ENCODE measurements at regions not wholly inside any gene's neighbourhood (a gene's known extent, or its start where the extent isn't known, plus 50 kb on each side); places are given as distances from the start of the nearest gene placed in this dataset.

DNA sequence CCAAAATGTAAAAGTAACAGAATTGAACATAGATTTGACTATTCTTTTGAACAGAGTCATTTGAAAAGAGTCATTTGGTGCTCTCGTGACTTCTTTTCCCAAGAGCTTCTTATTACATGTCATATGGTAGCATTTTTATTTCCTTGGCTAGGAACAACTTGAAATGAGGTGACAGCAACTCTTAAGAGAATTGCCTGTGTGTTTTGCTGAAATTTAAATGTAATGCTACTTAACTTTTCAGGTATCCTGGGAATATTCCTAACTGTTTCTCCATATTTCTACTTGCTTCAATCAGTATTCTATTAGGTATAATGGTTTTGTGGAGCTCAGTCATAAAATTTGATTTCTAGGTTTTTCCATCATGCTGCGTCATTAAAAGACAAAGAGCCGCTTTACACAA, 700.7 kb downstream of the LUZP2 start:
- WGBS (ENCODE audit: missing lambda C conversion rate) = 37% methylated on average over 3 of the region's 3 CpGs
- Histone ChIP-seq H3K4me2 (no peak overlapping the region), H3K27ac (no peak overlapping the region), H3K9me3 (no peaks in the 10 kb centered on the region), H3K4me1 (no peaks in the 10 kb centered on the region), H3K4me3 (no peak overlapping the region)
- ATAC-seq (no peak), DNase-seq (ENCODE audit: low read depth in 1 of 2, low spot score in 1 of 2) (no peak), FAIRE-seq (no peak)
- ChIA-PET CTCF (no interaction called here), POLR2A (no interaction called here)
- TF ChIP-seq, protein P1, sequence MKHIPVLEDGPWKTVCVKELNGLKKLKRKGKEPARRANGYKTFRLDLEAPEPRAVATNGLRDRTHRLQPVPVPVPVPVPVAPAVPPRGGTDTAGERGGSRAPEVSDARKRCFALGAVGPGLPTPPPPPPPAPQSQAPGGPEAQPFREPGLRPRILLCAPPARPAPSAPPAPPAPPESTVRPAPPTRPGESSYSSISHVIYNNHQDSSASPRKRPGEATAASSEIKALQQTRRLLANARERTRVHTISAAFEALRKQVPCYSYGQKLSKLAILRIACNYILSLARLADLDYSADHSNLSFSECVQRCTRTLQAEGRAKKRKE (CRISPR knock-in tag; IDR thresholded peaks at IDR 0.05; ENCODE audit: low read depth) = no peak
- TF ChIP-seq HEYL (CRISPR knock-in tag; IDR thresholded peaks at IDR 0.05) = no peak
- TF ChIP-seq BHLHE40 (IDR thresholded peaks at IDR 0.05; ENCODE audit: low read depth, low read length) = no peak
- TF ChIP-seq SREBF2 (IDR thresholded peaks at IDR 0.05) = no peak
- no peak for TF ChIP-seq MAZ (IDR thresholded peaks at IDR 0.05; ENCODE audit: borderline replicate concordance, low read depth, low read length)
- TF ChIP-seq HOXB13 (CRISPR knock-in tag; IDR thresholded peaks at IDR 0.05; ENCODE audit: low read depth) = no peak
- no peak for TF ChIP-seq TFCP2L1 (CRISPR knock-in tag; IDR thresholded peaks at IDR 0.05)
- no peak for TF ChIP-seq RNF2 (IDR thresholded peaks at IDR 0.05; ENCODE audit: borderline replicate concordance, low read depth)
- TF ChIP-seq, protein P2, sequence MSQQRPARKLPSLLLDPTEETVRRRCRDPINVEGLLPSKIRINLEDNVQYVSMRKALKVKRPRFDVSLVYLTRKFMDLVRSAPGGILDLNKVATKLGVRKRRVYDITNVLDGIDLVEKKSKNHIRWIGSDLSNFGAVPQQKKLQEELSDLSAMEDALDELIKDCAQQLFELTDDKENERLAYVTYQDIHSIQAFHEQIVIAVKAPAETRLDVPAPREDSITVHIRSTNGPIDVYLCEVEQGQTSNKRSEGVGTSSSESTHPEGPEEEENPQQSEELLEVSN (IDR thresholded peaks at IDR 0.05; ENCODE audit: borderline replicate concordance, low read depth) = no peak
- TF ChIP-seq RFX5 (IDR thresholded peaks at IDR 0.05) = no peak
- no peak for TF ChIP-seq RAD21 (conservative IDR thresholded peaks at IDR 0.05 in 1 of 2, IDR thresholded peaks at IDR 0.05 in 1 of 2)
- no peak for TF ChIP-seq POLR2A (IDR thresholded peaks at IDR 0.05; ENCODE audit: low read length)
- TF ChIP-seq ZNF302 (CRISPR knock-in tag; IDR thresholded peaks at IDR 0.05) = no peak
- no peak for TF ChIP-seq KDM1A (IDR thresholded peaks at IDR 0.05; ENCODE audit: low read depth)

DNA sequence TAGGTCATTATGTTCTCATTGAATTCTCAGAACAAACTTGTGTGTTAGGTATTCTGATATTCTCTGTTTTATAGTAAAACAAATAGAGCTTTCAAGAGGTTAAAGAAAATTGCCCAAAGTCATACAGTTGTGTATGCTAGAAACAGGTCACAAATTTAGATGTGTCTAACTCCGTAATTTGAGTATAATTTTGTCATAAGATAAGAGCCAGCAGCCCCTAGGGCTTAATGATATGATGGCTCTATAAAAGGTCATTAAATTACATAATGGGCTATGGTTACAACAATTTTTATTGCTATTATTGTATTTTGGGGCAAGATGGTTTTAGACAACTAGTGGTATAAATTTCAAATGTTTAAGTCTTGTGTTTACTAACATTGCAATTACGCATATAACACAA, 701.9 kb downstream of the LUZP2 start:
- FAIRE-seq = no peak
- ChIA-PET POLR2A (no interaction called here), CTCF (no interaction called here)
- DNase-seq (ENCODE audit: low read depth in 1 of 2, low spot score in 1 of 2) = no peak
- Histone ChIP-seq H3K4me3 (no peak overlapping the region), H3K27ac (no peak overlapping the region), H3K4me1 (no peaks in the 10 kb centered on the region), H3K9me3 (no peaks in the 10 kb centered on the region), H3K4me2 (no peak overlapping the region)
- no peak for ATAC-seq
- TF ChIP-seq TFCP2L1 (CRISPR knock-in tag; IDR thresholded peaks at IDR 0.05) (no peak), BHLHE40 (IDR thresholded peaks at IDR 0.05; ENCODE audit: low read depth, low read length) (no peak), EP300 (IDR thresholded peaks at IDR 0.05) (no peak), RARB (CRISPR knock-in tag; IDR thresholded peaks at IDR 0.05) (no peak)
- TF ChIP-seq, protein P1 (CRISPR knock-in tag; IDR thresholded peaks at IDR 0.05; ENCODE audit: low read depth) = no peak
- 14% methylated on average over 2 of the region's 2 CpGs for WGBS (ENCODE audit: missing lambda C conversion rate)

DNA sequence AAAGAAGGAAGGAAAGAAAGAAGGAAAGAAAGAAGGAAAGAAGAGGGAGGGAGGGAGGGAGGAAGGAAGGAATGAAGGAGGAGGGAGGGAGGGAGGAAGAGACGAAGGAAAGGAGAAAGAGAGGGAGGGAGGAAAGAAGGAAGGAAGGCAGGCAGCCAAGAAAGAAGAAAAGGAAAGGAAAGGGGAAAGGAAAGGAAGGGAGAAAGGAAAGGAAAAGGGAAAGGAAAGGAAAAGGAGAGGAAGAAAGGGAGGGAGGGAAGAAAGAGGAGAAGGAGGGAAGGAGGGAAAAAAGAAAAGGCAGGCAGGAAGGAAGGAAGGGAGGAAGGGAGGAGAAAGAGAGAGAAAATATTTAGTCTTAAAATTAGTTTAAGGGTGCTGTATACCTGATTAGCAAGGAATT, 704.1 kb downstream of the LUZP2 start:
- H3K9me3 ChIP-seq = no peaks in the 10 kb centered on the region
- ChIA-PET POLR2A (no interaction called here), CTCF (no interaction called here)
- no peak overlapping the region for H3K4me3 ChIP-seq
- WGBS (ENCODE audit: missing lambda C conversion rate) = 29% methylated on average over 1 of the region's 1 CpG
- FAIRE-seq (no peak), DNase-seq (ENCODE audit: low read depth in 1 of 2, low spot score in 1 of 2) (no peak), ATAC-seq (no peak)
- H3K27ac ChIP-seq = no peak overlapping the region
- no peak overlapping the region for H3K4me2 ChIP-seq
- TF ChIP-seq TFCP2L1 (CRISPR knock-in tag; IDR thresholded peaks at IDR 0.05) = no peak
- no peak for TF ChIP-seq RNF2 (IDR thresholded peaks at IDR 0.05; ENCODE audit: borderline replicate concordance, low read depth)
- no peak for TF ChIP-seq SREBF2 (IDR thresholded peaks at IDR 0.05)
- H3K4me1 ChIP-seq = no peaks in the 10 kb centered on the region

DNA sequence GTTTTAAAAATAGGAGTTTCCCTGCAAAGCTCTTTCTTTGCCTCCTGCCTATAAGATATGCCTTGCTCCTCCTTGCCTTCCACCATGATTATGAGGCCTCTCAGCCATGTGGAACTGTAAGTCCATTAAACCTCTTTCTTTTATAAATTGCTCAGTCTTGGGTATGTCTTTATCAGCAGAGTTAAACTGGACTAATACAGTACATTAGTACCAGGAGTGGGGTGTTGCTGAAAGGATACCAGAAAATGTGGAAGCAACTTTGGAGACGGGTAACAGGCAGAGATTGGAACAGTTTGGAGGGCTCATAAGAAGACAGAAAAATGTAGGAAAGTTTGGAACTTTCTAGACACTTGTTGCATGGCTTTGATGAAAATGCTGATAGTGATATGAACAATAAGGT, 709.9 kb downstream of the LUZP2 start:
- Histone ChIP-seq H3K4me2 (no peak overlapping the region), H3K9me3 (no peaks in the 10 kb centered on the region), H3K4me1 (no peaks in the 10 kb centered on the region), H3K27ac (no peak overlapping the region), H3K4me3 (no peak overlapping the region)
- 0% methylated on average over 1 of the region's 1 CpG for WGBS (ENCODE audit: missing lambda C conversion rate)
- no peak for ATAC-seq
- no peak for DNase-seq (ENCODE audit: low read depth in 1 of 2, low spot score in 1 of 2)
- POLR2A ChIA-PET = no interaction called here
- CTCF ChIA-PET = no interaction called here
- FAIRE-seq = no peak
- TF ChIP-seq TFCP2L1 (CRISPR knock-in tag; IDR thresholded peaks at IDR 0.05) (no peak), ESRRA (IDR thresholded peaks at IDR 0.05; ENCODE audit: borderline replicate concordance, low read length) (no peak), MAZ (IDR thresholded peaks at IDR 0.05; ENCODE audit: borderline replicate concordance, low read depth, low read length) (no peak), HOXB13 (CRISPR knock-in tag; IDR thresholded peaks at IDR 0.05; ENCODE audit: low read depth) (no peak), HEYL (CRISPR knock-in tag; IDR thresholded peaks at IDR 0.05) (no peak), ZNF302 (CRISPR knock-in tag; IDR thresholded peaks at IDR 0.05) (no peak), RAD21 (conservative IDR thresholded peaks at IDR 0.05 in 1 of 2, IDR thresholded peaks at IDR 0.05 in 1 of 2) (no peak), RNF2 (IDR thresholded peaks at IDR 0.05; ENCODE audit: borderline replicate concordance, low read depth) (no peak), EHMT2 (IDR thresholded peaks at IDR 0.05; ENCODE audit: low read depth) (no peak), BHLHE40 (IDR thresholded peaks at IDR 0.05; ENCODE audit: low read depth, low read length) (no peak), ZFP36 (IDR thresholded peaks at IDR 0.05; ENCODE audit: borderline replicate concordance, partially characterized antibody) (no peak), FOXS1 (CRISPR knock-in tag; IDR thresholded peaks at IDR 0.05) (no peak), POLR2AphosphoS2 (conservative IDR thresholded peaks at IDR 0.05; ENCODE audit: low read length) (no peak)
- TF ChIP-seq, protein P3, sequence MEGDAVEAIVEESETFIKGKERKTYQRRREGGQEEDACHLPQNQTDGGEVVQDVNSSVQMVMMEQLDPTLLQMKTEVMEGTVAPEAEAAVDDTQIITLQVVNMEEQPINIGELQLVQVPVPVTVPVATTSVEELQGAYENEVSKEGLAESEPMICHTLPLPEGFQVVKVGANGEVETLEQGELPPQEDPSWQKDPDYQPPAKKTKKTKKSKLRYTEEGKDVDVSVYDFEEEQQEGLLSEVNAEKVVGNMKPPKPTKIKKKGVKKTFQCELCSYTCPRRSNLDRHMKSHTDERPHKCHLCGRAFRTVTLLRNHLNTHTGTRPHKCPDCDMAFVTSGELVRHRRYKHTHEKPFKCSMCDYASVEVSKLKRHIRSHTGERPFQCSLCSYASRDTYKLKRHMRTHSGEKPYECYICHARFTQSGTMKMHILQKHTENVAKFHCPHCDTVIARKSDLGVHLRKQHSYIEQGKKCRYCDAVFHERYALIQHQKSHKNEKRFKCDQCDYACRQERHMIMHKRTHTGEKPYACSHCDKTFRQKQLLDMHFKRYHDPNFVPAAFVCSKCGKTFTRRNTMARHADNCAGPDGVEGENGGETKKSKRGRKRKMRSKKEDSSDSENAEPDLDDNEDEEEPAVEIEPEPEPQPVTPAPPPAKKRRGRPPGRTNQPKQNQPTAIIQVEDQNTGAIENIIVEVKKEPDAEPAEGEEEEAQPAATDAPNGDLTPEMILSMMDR (IDR thresholded peaks at IDR 0.05) = no peak
- TF ChIP-seq, protein P4, sequence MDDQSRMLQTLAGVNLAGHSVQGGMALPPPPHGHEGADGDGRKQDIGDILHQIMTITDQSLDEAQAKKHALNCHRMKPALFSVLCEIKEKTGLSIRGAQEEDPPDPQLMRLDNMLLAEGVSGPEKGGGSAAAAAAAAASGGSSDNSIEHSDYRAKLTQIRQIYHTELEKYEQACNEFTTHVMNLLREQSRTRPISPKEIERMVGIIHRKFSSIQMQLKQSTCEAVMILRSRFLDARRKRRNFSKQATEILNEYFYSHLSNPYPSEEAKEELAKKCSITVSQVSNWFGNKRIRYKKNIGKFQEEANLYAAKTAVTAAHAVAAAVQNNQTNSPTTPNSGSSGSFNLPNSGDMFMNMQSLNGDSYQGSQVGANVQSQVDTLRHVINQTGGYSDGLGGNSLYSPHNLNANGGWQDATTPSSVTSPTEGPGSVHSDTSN (IDR thresholded peaks at IDR 0.05) = no peak
- TF ChIP-seq, protein P2 (IDR thresholded peaks at IDR 0.05; ENCODE audit: borderline replicate concordance, low read depth) = no peak

All from A549 (cell line).